HuH-7.5 (cell line): ENCODE measurements at regions not wholly inside any gene's neighbourhood (a gene's known extent, or its start where the extent isn't known, plus 50 kb on each side); places are given as distances from the start of the nearest gene placed in this dataset.
A peak's percentile ranks its signal among the peaks of the same experiment; 100 is the strongest.
"Not testable (repeated sequence)": the region's sequence is repeated elsewhere in the genome, so short reads cannot be mapped to it uniquely, and the experiment has no call there.

Source experiments
- DNase-seq: peaks from one replicate; pipeline ENCODE4 v3.0.0; 2011; ENCODE audit warnings: low spot score

- DNase-seq = no peak
Observed at GRCh38 chr12:114815026-114815795, 131.2 kb upstream of the TBX3 start.

- DNase-seq = peak; percentile 37
Observed at GRCh38 chr12:114812858-114813761, 129.1 kb upstream of the TBX3 start.

GRCh38 chr12:114812384-114812783, 128.4 kb upstream of the TBX3 start:
- no peak for DNase-seq

GRCh38 chr12:114809097-114809496, 125.1 kb upstream of the TBX3 start:
- no peak for DNase-seq

GRCh38 chr12:114801381-114801780, 117.4 kb upstream of the TBX3 start:
- DNase-seq = not testable (repeated sequence)

- DNase-seq = not testable (repeated sequence)
Observed at GRCh38 chr12:114800566-114800965, 116.6 kb upstream of the TBX3 start.

- peak; percentile 20 for DNase-seq
Observed at GRCh38 chr12:114799574-114800487, 115.9 kb upstream of the TBX3 start.

- no peak for DNase-seq
Observed at GRCh38 chr12:114794049-114794558, 110.1 kb upstream of the TBX3 start.

- no peak for DNase-seq
Observed at GRCh38 chr12:114790276-114790675, 106.3 kb upstream of the TBX3 start.

GRCh38 chr12:114789821-114790220, 105.8 kb upstream of the TBX3 start:
- no peak for DNase-seq

- DNase-seq = no peak
Observed at GRCh38 chr12:114789276-114789675, 105.3 kb upstream of the TBX3 start.

GRCh38 chr12:114784526-114784925, 100.6 kb upstream of the TBX3 start:
- no peak for DNase-seq

- DNase-seq = no peak
Observed at GRCh38 chr12:114783089-114783618, 99.2 kb upstream of the TBX3 start.

- no peak for DNase-seq
Observed at GRCh38 chr12:114780746-114781399, 96.9 kb upstream of the TBX3 start.

GRCh38 chr12:114779647-114780046, 95.7 kb upstream of the TBX3 start:
- no peak for DNase-seq

- no peak for DNase-seq
Observed at GRCh38 chr12:114779186-114779585, 95.2 kb upstream of the TBX3 start.

GRCh38 chr12:114776731-114777442, 92.9 kb upstream of the TBX3 start:
- DNase-seq = no peak

GRCh38 chr12:114774699-114775098, 90.7 kb upstream of the TBX3 start:
- DNase-seq = no peak

GRCh38 chr12:114774197-114774596, 90.2 kb upstream of the TBX3 start:
- no peak for DNase-seq

- no peak for DNase-seq
Observed at GRCh38 chr12:114770323-114770722, 86.3 kb upstream of the TBX3 start.
